LNCaP clone FGC (cell line): ENCODE measurements at regions not wholly inside any gene's neighbourhood (a gene's known extent, or its start where the extent isn't known, plus 50 kb on each side); places are given as distances from the start of the nearest gene placed in this dataset.
"Not testable (repeated sequence)": the region's sequence is repeated elsewhere in the genome, so short reads cannot be mapped to it uniquely, and the experiment has no call there.

Source experiments
- DNase-seq: peaks from one replicate; pipeline ENCODE4 v3.0.0-alpha.2; 2011; ENCODE audit warnings: low read depth
- H3K4me3 ChIP-seq: 2 replicates; pipeline ENCODE4 v1.5.1; 2011; ENCODE audit warnings: mild to moderate bottlenecking, low read depth, low read length, control low read depth
- TF ChIP-seq, protein P1 (sequence below): IDR thresholded peaks from 2 replicates; pipeline ENCODE4 v1.5.1; 2012; ENCODE audit warnings: mild to moderate bottlenecking; ENCODE audit not compliant: control insufficient read depth, insufficient read depth; ENCODE audit errors: extremely low read depth

DNA sequence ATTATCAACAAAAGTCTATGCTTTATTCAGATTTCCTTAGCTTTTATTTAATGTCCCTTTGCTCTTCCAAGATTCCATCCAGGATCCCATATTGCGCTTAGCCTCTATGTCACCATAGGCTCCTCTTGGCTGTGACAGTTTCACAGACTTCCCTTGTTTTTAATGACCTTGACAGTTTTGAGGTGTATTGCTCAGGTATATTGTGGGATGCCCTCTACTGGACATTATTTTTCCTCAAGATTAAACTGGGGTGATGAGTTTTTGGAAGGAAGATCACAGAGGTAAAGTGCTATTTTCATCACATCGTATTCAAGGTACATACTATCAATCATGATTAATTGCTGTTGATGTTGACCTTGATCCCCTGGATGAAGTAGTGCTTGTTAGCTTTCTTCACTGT lies 99.1 kb upstream of the SMAD3 start:
- TF ChIP-seq, protein P1, sequence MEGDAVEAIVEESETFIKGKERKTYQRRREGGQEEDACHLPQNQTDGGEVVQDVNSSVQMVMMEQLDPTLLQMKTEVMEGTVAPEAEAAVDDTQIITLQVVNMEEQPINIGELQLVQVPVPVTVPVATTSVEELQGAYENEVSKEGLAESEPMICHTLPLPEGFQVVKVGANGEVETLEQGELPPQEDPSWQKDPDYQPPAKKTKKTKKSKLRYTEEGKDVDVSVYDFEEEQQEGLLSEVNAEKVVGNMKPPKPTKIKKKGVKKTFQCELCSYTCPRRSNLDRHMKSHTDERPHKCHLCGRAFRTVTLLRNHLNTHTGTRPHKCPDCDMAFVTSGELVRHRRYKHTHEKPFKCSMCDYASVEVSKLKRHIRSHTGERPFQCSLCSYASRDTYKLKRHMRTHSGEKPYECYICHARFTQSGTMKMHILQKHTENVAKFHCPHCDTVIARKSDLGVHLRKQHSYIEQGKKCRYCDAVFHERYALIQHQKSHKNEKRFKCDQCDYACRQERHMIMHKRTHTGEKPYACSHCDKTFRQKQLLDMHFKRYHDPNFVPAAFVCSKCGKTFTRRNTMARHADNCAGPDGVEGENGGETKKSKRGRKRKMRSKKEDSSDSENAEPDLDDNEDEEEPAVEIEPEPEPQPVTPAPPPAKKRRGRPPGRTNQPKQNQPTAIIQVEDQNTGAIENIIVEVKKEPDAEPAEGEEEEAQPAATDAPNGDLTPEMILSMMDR, result peak; percentile 30
- no peak for DNase-seq

GRCh38 chr15:66968806-66969596 lies 96.4 kb upstream of the SMAD3 start:
- TF ChIP-seq, protein P1, result no peak
- DNase-seq, result no peak
- no peak overlapping the region for H3K4me3 ChIP-seq

More for the DNA sequence above, 99.1 kb upstream of the SMAD3 start:
- no peak overlapping the region for H3K4me3 ChIP-seq

DNA sequence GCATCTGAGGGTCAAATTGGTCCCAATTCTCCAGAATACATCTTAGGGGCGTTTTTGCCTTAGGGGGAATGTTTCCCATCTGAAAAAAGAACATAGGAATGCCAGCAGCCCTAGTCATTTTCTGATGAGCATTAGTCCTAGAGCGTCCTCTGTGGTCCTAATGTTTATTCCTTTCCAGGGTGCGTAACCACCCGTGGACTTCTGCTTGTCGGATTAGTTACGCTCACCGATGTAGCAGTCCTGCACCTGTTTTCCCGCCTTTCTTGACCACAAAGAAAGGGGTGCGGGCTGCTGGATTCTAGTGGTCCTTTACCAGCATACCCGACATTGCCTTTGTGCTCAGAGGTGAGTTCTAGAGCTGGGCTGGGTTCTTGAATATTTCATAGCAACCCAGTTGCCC lies 91.3 kb upstream of the SMAD3 start:
- DNase-seq, H3K4me3 ChIP-seq: not testable (repeated sequence)

DNA sequence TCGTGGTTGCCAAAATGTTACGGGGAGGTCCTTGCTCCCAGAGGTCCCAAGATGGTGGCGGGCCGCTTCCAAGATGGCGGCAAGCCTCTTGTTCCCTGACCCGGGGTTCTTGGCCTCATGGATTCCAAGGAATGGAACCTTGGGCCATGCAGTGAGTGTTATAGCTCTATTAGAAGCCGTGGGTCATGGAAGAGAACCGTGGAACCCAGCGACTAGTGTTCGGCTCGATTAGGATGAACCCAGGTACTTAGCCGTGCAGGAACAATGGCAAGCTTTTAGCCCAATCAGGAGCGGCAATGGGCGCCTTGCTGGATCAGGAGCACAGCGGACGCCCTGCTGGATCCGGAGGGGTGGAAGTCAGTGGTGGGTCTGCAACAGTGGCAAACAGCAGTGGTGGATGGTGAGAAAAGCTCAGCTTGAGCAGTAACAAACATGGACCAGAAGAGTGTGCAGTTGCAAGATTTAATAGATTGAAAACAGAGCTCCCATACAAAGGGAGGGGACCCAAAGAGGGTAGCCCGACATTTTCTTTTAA lies 89.2 kb upstream of the SMAD3 start:
- H3K4me3 ChIP-seq, DNase-seq: not testable (repeated sequence)

DNA sequence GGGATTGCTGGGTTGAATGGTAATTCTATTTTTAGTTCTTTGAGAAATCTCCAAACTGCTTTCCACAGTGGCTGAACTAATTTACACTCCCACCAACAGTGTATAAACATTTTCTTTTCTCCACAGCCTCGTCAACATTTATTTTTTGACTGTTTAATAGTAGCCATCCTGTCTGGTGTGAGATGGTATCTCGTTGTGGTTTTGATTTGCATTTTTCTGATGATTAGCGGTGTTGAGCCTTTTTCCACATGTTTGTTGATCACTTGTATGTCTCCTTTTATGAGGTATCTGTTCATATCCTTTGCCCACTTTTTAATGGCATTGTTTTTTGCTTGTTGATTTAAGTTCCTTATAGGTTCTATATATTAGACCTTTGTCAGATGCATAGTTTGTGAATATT lies 85.1 kb upstream of the SMAD3 start:
- not testable (repeated sequence) for DNase-seq, H3K4me3 ChIP-seq

DNA sequence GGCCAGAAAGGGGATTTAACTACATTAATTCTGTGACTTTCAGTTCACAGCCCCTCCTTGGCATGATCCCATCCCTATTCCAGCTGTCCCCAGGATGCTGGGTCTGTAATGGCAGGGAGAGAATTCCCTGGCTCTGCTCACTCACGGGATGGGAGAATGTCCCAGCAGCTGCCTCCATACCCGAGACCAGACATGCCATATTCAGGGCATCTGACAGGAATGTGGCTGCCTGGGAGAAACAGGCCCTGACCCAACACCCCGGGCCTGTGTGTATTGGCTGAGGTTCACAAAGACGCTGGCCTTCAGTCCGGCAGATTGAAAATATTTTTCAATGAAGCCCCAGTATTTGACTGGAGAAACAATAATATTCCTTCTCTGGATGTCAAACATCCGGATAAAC lies 83.6 kb upstream of the SMAD3 start:
- H3K4me3 ChIP-seq, result no peak overlapping the region
- TF ChIP-seq, protein P1, result no peak
- DNase-seq, result no peak

DNA sequence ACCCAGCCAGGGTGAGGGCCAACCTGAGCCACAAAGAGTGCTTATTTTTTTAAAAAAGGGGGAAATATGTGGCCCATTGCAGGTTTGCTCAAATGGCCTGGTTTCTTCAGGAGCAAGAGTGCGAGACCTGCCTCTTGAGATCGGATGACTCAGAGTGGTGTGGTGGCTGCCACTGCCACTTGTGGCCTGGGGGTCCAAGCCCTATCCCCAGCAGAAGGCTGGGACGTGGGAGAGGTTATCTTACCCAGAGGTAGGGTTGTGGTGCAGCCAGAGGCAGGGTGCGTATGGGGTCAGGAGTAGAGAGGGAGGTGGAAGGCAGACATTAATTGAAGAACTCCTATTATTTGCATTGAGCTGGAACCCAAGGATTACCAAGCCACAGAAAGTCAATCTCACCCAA lies 83.2 kb upstream of the SMAD3 start:
- DNase-seq, result no peak
- TF ChIP-seq, protein P1, result no peak
- no peak overlapping the region for H3K4me3 ChIP-seq

GRCh38 chr15:66982816-66983215 lies 82.6 kb upstream of the SMAD3 start:
- TF ChIP-seq, protein P1, result no peak
- DNase-seq, result no peak
- H3K4me3 ChIP-seq, result no peak overlapping the region

DNA sequence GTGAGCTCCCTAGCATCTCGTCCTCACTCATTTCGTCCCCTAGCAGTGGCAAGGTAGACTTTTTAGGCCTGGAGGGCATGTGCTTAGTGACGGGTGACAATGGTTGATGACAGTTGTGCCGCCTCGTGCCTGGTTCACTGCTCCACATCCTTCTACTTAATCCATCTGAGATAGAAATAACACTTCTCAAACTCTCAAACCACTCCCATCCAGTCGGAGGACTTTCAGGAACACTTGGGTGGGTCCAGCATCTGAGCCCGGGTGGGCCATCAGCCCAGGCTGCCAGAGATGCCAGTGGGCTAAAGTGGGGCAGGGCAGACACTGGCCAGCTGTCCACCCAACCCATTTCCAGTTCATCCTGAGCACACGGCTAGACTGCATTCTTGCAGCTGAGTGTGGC lies 79.7 kb upstream of the SMAD3 start:
- TF ChIP-seq, protein P1, result no peak
- H3K4me3 ChIP-seq, result no peak overlapping the region
- DNase-seq, result no peak
